ENCODE measurements at regions not wholly inside any gene's neighbourhood (a gene's known extent, or its start where the extent isn't known, plus 50 kb on each side); places are given as distances from the start of the nearest gene placed in this dataset.

DNA sequence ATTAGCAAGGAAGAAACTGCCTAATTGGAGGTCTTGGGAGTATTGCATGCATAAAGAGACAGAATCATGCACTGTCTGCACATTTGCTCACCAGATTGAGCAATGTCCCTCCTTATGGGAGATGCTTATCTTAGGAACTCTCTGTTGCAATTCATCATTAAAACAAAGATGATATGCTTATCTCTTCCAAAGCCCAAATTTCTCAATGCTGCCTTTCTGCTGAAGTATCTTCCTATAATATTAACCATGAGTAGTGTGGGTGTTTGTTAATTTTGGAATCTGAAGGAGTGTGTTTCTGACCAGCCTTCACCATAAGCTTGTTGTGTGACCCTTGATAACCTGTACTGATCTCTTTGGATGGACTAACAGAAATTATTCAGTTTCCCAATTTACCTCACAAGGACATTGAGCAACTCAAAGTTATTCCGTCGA lies 1257.6 kb upstream of the FLRT2 start:
- TF ChIP-seq EZH2 (IDR thresholded peaks at IDR 0.05; ENCODE audit: borderline replicate concordance, low read length), result no peak
- no peak for TF ChIP-seq CTCF (IDR thresholded peaks at IDR 0.05; ENCODE audit: low read length)
